PFSK-1 (cell line): ENCODE measurements at regions not wholly inside any gene's neighbourhood (a gene's known extent, or its start where the extent isn't known, plus 50 kb on each side); places are given as distances from the start of the nearest gene placed in this dataset.

Experiments
- FOXP2 ChIP-seq: optimal IDR thresholded peaks from 2 replicates; pipeline ENCODE3; 2011; ENCODE audit warnings: borderline replicate concordance, control low read depth, inconsistent platforms; ENCODE audit not compliant: insufficient read depth; ENCODE audit errors: extremely low read length, extremely low read depth
- POLR2AphosphoS5 ChIP-seq: IDR thresholded peaks from 2 replicates; pipeline ENCODE4 v1.6.1; 2012; ENCODE audit warnings: low read depth, mild to moderate bottlenecking, control low read depth, low read length, moderate library complexity
- SIN3A ChIP-seq: IDR thresholded peaks from 2 replicates; pipeline ENCODE4 v1.6.1; 2012; ENCODE audit warnings: mild to moderate bottlenecking, low read length, moderate library complexity, borderline replicate concordance; ENCODE audit not compliant: insufficient read depth
- TAF1 ChIP-seq: IDR thresholded peaks from 2 replicates; pipeline ENCODE4 v1.6.1; 2012; ENCODE audit warnings: low read length, control low read depth, borderline replicate concordance; ENCODE audit not compliant: insufficient read depth
- TF ChIP-seq, protein P1 (sequence below), 2 experiments: IDR thresholded peaks; 2 replicates each; pipeline versions ENCODE4 v1.6.1 to v1.8.0; 2011 to 2012; ENCODE audit warnings: low read depth in 2 of 2, low read length in 2 of 2, control low read depth in 1 of 2, inconsistent platforms in 1 of 2, mild to moderate bottlenecking in 1 of 2, moderate library complexity in 1 of 2; ENCODE audit not compliant: insufficient read depth in 1 of 2

- TF ChIP-seq TAF1 (no peak), POLR2AphosphoS5 (no peak), FOXP2 (no peak), SIN3A (no peak)
- TF ChIP-seq, protein P1, sequence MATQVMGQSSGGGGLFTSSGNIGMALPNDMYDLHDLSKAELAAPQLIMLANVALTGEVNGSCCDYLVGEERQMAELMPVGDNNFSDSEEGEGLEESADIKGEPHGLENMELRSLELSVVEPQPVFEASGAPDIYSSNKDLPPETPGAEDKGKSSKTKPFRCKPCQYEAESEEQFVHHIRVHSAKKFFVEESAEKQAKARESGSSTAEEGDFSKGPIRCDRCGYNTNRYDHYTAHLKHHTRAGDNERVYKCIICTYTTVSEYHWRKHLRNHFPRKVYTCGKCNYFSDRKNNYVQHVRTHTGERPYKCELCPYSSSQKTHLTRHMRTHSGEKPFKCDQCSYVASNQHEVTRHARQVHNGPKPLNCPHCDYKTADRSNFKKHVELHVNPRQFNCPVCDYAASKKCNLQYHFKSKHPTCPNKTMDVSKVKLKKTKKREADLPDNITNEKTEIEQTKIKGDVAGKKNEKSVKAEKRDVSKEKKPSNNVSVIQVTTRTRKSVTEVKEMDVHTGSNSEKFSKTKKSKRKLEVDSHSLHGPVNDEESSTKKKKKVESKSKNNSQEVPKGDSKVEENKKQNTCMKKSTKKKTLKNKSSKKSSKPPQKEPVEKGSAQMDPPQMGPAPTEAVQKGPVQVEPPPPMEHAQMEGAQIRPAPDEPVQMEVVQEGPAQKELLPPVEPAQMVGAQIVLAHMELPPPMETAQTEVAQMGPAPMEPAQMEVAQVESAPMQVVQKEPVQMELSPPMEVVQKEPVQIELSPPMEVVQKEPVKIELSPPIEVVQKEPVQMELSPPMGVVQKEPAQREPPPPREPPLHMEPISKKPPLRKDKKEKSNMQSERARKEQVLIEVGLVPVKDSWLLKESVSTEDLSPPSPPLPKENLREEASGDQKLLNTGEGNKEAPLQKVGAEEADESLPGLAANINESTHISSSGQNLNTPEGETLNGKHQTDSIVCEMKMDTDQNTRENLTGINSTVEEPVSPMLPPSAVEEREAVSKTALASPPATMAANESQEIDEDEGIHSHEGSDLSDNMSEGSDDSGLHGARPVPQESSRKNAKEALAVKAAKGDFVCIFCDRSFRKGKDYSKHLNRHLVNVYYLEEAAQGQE (IDR thresholded peaks at IDR 0.05; ENCODE audit: insufficient read depth in 1 of 2, low read depth in 2 of 2, low read length in 2 of 2): no peak
Observed at GRCh38 chr2:217339753-217340152, 479.9 kb upstream of the TNP1 start.
